GM20431 (cell line): ENCODE measurements at regions not wholly inside any gene's neighbourhood (a gene's known extent, or its start where the extent isn't known, plus 50 kb on each side); places are given as distances from the start of the nearest gene placed in this dataset.

Source experiments
- in situ Hi-C: fragments of 300-500 bp; cut with MseI, MboI; formaldehyde crosslinking; loops from one replicate; pipeline ENCODE4 v1.15.0; 2020; ENCODE audit warnings: low sequenced_read_pairs; ENCODE audit not compliant: unreplicated experiment

DNA sequence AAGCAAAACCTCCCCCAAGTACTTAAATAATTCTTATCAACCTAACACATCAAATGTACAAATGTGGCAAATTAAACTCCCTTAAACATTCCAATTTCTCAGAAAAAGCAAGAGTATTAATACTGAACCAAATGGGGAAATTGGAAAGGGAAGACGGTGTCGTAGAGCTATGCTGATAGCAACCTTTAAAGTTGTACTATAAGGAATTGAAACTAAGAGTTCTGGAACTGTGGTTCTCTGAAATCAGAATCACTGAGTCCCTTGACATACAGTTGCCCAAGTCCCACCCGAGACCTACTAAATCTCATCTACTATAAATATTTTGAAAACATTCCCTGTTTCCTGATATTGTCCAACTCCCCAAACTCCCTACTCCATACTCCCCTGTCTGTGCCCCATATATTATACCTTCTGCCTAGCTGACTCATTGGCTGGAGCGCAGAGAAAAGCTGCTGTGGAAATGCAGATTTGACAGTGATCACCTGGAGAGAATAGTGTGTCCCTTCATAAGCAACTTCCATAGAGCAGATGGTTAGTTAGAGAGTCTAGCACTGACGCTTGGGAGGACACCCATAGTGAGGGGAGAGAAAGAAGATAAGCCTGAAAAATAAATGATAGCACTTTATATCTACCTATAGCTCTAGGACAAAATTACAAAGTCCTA lies 51.4 kb upstream of the ITM2B start:
- in situ Hi-C loops, result no loop called here

DNA sequence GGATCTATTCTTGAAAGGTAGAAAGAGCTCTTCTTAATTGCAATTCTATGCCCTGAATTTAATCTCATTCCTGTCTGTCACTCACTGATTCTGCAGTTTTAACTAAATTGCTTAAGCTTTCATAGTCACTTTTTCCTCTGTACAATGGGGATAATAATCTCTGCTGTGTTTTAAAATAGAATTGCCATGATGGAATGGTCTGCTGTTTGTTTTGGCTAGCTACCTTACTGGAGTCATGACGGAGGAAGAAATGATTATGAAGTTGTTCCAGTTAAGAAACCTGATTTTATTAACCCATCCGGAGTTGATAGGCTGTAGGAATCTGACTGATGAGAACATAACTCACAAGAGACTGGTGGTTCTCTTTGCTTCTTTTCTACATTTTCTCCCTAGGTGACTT lies 54.9 kb upstream of the ITM2B start:
- in situ Hi-C loops, result no loop called here

DNA sequence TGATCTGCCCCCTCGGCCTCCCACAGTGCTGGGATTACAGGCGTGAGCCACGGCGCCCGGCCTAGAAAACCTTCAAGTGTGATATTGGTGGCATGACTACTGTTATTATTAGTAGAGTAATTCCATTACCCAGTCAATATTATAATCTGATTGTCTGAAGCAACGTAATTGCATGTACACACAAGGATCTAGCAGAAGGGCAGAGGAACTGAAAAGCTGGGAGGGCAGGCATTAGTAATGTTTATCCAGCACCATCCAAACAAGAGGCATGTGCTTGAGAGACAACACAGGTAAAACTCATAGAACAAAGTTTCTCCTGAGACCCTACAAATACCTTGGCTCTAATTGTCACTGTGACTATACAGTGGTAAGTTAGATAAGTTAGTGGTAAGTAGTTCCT lies 56.2 kb upstream of the ITM2B start:
- in situ Hi-C loops, result no loop called here

DNA sequence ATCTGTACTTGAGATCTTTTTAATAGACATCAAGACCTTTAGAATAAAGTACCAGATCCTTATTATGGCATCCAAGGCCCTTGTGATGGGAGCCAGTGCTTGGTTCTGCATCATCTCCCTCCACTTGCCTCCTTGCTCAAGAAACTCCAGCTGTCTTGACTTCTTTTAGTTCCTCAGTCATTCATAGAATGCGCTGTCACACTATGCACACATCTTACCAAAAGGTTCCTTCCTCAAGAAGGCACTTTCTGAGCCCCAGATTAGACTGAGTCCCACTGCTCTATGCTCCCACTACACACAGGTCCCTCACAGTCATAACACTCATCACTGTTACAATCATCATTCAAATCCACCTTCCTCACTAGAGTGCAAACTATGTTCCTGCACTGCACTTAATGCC lies 57.8 kb upstream of the ITM2B start:
- in situ Hi-C loops, result no loop called here

DNA sequence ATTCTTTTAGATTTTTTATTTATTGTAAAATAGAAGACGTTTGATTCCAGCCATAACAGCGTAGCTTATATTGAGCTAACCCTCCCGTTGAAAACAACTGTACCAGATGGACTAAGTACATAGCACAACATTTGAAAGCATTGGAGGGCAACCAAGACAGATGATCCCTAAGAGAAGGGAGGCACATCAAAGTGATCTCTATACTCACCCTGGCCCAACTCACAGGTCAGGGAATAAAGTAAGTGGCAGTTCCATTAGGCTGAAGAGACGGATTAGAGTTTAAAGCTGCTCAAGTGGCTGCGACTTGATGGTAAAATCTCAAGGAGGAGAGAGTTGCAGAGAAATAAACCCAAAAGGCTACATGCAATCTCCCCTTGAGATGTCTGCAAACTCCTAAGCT lies 65.1 kb upstream of the ITM2B start:
- in situ Hi-C loops, result no loop called here

DNA sequence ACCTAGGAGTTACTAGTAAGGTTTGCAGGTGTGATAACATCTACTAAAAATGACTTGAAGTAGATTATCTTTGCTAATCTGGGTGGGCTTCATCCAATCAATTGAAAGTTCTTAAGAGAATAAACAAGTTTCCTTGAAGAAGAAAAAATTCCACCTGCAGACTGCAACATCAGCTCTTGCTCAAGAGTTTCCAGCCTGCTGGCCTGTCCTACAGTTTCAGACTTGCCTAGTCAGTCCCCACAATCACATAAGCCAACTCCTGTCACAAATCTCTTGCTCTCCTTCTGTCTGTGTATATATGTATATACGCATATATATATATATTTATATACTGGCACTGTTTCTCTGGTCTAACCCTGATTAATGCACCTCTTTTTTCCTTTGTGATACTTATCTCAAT lies 67.3 kb upstream of the ITM2B start:
- in situ Hi-C loops, result no loop called here

DNA sequence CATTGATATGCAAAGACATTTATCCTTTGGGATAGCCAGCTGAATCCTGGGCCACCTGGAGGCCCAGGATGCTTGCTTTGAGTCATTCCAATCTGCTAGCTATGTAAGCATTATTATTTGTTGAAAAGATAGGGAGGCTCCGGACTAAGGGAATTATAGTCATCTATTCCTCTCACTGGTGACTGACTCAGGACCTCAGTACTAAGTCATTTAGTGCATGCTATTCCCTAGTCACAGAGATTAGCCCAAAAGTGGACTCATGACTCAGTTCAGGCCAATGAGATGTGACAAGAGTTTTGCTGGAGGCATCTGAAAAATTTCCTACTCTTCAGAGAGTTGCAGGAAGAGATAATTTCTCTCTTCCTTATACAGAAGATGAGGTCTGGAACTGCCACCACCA lies 67.9 kb upstream of the ITM2B start:
- in situ Hi-C loops, result no loop called here

DNA sequence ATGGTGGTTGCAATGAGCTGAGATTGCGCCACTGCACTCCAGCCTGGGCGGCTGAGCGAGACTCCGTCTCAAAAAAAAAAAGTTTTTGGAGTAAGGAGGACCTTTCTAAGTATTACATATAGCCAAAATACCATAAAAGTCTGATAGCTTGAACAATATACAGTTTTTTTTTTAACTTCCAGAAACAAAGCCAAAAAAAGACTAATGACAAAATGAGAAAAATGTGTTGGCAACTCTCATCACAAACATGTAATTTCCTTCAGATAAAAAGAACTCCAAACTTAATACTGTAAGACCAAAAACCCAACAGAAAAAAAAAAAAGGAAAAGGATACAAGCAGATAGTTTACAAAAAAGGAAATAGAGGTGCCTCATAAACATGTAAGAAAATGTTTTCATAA lies 68.2 kb upstream of the MED4 start:
- in situ Hi-C loops, result no loop called here

DNA sequence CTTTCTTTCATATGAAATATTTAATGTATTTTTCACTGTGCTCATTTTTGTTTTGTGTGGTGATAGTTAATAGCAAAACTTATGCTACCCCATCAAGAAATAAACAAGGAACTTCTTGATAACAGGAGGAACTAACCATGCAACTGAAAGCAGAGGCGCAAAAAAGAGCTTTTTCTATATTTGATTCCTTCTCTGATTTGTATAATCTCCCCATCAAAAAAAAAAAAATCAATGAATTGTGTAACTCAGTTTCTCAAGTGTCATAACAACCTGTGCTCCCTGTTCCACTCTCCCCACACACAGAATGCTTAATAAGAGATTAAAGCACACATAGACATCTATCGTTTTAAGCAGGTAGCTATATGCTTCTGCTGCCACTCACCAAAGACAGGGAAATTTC lies 67.3 kb upstream of the MED4 start:
- in situ Hi-C loops, result no loop called here

DNA sequence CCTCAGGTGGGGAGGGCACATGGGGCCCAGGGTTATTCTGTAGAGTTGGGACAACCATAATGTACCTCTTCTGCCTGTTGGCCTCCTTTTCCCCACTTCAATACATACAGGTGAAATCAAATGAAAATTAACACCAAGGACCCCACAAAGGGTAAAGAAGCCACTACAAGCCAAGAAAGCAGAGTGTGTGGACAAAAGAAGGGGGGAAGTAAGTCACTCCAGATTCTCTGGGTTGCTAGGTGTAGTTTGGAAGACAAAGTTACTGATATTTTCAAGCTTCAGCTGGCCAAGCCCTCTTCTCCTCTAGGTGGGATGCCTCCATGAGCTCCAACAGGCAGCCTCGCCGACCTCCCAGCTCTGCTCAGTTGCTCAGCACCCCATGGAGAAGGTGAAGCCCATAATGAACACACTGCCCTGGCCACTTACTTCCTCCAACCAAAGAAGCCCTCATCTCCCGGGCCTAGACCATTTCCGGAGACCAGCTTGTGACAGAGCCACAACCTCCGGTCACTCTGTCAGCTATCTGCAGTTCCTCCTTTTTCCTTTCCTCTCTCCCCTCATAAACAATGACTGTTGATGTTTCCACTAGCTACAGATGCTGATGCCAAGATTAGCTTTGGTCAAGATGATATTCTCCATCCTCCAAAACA lies 66.8 kb upstream of the MED4 start:
- in situ Hi-C loops, result no loop called here

DNA sequence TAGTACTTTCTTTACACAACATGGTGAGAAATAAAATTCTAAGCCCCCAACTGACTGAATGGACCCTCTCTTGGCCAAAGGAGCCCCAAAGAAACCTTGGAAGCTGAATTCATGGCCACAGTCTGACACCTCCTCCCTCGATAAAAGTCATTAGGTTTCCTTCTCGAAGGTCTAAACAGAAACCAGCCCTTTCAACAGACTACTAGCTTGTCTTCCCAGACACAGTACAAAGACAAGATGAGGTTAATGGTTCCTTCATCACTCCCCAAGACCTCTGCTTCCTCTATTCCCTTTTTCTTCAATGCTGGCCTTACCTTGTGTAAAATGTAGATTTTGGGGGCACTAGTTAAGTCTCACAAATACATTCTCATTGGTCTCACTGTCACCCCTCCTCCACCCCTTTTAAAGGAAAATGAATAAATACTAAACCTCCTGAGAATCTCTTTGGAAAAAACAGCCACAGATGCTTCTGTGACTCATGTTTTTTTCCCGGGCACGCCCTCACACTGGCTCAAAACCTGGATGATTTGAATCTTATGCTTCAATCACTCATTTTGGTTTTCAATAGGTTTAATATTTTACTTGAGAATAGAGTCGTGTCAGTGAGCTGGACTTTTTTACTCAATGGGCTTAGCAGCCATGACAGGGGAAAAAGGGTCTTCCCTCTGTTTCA lies 65.8 kb upstream of the MED4 start:
- in situ Hi-C loops, result no loop called here

DNA sequence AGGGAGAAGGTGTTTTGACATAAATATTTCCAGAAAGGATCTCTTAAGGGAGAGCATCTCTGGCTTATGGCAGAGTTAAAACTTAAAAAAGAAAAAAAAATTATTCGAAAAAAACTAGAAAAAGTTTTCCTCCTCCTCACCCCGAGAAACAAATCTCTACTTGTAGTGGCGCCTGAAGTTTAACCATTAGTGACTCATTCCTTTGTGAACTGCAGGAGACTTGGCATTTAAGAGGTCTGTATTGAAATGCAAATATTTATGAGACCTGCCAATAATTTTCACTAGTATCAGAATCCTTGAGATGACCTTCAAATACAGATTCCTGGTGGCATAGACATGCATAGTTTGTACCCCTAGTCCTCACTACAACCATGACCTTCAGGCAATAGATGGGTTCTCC lies 64.9 kb upstream of the MED4 start:
- in situ Hi-C loops, result no loop called here

DNA sequence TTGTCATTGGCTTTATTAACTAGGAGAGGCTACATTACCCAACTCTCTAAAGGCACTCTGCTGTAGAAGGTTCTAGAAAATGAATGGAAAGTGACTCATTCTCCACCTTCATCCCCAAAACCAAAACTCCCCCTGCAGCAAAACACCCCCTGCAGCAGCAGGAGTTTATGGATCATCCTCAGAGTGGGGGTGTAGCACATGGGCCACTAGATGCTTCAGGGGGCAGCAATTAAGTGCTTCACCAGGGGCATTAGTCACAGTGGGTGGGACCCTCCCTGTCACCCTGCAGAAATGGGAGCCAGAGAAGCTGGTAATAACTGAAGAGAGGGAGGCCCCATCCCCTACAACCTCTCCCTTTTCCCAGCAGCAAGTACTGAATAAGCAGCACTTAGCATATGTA lies 64.5 kb upstream of the MED4 start:
- in situ Hi-C loops, result no loop called here

DNA sequence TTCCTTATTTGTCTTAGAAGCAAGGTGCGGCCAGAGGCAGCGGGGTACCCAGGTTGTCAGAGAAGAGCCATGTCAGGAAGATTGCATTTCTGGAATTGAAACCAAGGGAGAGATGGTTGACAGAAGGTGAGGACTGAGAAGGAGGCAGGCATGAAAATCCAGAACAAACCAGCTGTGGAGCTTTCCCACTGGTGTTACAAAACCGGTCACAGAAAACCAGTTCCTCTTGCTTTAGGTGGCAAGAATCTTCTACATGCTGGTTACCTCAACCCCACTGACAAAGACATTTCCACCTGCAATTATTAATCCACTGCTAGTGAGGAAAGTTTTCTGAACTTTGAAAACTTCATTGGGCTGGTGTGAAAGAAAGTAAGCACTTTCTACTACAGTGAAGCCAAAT lies 64.0 kb upstream of the MED4 start:
- in situ Hi-C loops, result no loop called here

DNA sequence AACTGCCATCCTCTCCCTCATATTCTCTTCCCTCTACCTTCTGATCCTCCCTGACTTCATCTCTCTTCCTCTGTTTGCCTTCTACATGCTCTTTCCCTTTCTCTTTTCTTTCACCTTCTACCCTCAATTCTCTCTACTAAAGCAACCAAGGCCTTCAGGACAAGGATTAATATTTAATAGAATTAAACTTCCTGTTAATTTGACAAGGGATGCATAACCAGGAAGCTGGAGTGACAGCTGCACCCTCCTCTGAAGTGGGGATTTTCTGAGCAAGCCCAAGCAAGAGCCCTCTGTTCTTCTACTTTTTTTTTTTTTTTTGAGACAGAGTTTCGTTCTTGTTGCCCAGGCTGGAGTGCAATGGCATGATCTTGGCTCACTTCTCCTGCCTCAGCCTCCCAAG lies 63.4 kb upstream of the MED4 start:
- in situ Hi-C loops, result no loop called here

DNA sequence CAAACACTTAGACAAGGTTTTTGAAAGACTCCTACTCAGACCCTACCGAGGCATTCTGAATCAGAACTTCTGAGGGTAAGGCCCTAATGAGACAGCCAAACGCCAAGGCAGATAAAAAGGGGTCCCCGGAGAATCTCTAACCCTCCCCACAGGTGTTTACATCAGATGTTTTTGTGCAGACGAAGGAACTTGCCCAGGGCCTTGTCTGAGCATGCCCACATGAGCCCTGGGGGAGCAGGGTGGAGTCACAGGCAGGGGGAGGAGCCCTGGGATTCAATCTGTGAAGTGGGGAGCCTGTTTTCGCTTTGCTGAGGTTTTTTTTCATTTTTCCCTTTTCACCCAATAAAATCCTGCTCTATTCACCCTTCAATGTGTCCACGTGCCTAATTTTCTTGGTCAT lies 61.6 kb upstream of the MED4 start:
- in situ Hi-C loops, result no loop called here

DNA sequence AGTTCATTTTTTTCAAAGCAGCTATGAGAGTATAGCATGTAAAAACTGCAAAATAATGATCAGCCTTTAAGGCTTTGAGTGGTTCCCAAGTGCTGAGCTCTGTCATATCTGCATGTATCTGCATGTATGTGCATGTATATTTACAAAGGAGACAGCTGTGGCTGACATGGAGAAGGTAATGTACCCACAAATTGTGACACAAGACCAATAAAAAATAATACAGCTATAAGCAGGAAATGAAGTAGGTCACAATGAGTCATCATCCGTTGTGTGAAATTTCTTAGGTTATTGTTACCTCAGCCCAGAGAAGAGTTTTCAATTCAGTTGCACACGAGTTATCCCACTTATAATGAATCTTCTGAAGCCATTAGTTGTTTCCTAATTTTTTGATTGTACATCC lies 60.9 kb upstream of the MED4 start:
- in situ Hi-C loops, result no loop called here

DNA sequence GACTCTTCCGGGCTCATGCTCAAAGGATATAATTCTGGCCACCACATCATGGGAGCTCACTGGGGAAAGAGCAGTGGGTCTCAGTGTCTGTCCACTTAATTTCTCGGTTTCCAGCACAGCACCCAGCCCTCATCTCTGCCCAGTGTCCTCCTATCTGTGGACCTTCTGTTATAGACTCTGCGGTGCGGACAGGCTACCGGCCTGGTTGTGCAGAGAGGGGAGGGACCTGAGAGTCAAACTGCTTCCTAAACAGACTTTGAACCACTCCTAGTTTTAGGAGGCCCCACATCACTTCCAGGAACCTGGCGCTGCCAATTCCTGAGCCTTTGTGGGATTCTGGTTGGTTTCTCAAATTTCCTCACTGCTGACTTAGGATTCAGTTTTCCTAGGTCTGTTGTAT lies 59.8 kb upstream of the MED4 start:
- in situ Hi-C loops, result no loop called here

DNA sequence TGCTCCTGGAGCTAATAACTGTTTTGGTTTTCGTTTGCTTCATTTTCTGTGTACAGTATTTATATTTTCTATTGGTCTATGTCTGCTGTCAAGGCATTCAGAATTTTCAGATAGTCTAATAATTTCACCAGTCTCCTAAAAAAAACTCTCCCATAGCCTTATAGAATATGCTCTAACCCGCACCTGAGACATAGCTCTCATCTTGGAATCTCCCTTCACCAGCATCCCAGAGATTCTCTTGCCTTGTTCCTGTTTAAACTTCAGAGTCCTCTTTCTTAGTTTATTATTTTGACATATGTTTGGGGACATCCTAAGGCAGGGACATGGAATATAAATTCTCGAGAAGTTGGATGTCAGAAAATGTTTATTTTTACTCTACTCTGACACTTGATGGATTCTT lies 58.3 kb upstream of the MED4 start:
- in situ Hi-C loops, result no loop called here

DNA sequence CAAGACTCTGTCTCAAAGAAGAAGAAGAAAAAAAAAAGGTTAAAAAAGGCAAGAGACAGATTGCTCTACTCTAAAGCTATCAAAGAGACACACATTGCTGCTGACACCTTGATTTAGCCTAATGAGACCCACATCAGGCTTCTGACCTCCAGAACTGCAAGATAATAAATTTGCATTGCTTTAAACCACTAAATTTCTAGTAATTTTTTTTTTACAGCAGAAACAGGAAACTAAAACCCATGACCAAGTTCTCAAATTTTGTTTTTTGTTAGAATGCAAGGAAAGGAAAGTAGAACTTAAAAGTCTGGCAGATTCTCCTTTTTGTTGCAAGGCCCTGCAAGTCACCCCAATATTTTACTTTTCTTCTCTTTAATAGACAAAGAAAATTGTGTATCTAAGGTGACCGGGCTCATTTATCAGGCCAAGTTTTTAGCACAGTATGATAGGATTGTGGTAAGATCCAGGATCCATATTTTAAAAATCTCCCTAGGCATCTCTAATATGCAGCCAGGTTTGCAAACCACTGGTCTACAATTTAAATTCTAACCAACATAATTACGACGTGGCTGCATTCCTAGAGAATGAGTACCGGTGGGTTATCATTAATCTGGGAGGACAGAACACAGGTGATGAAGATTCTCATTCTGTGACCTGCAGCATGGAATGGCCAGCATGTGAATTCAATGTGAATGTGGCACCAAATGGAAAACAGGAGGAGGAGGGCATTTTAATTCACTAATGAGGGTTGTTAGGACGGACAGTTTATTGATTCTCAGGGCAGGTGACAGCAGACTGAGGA lies 56.7 kb upstream of the MED4 start:
- in situ Hi-C loops, result no loop called here

DNA sequence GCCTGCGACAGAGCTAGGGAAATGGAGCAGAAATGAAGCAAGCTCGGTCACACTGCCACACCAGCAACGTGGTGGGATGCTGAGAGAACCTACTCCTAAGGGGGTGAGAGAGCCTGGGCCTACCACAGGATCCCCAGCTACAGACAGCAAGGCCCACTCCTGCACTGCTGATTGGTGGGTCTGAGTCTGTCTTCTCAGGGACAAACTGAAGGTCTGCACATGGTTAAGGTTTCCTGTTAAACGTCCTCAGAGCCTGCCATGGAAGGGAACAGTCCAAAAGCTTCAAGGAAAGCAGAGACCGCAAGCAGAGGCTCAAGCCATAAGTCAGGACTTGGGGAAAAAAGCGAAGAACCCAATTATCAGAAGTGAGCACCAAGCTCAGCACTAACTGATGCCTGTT lies 53.5 kb upstream of the MED4 start:
- in situ Hi-C loops, result loop anchor here (25.0 kb wide), 2 partner anchors 439 to 614 kb away; no protein-coding TSS in a partner anchor
